SKM-1 treated with dmso at 0.1 percent for 144 hours (cell line): ENCODE measurements at regions not wholly inside any gene's neighbourhood (a gene's known extent, or its start where the extent isn't known, plus 50 kb on each side); places are given as distances from the start of the nearest gene placed in this dataset.

Experiments
- DNase-seq: peaks from one replicate; lab custom pipeline; 2025; ENCODE audit not compliant: unreplicated experiment; lab: John Stamatoyannopoulos, UW

GRCh38 chr12:25009496-25010092, 60.7 kb upstream of the BCAT1 start:
- DNase-seq = no peak

- DNase-seq = no peak
Observed at GRCh38 chr12:25005376-25005775, 56.5 kb upstream of the BCAT1 start.

GRCh38 chr12:25004447-25004846, 55.5 kb upstream of the BCAT1 start:
- DNase-seq = no peak

- DNase-seq = no peak
Observed at GRCh38 chr12:25001311-25001710, 52.4 kb upstream of the BCAT1 start.
